Endothelial cell of umbilical vein (primary cell): ENCODE measurements at regions not wholly inside any gene's neighbourhood (a gene's known extent, or its start where the extent isn't known, plus 50 kb on each side); places are given as distances from the start of the nearest gene placed in this dataset.

Source experiments
- BruUV-seq: library from RNA; stranded (reverse); fragments of 400-500 nt; replicated peaks from 2 replicates; lab custom pipeline; 2021; lab: Mats Ljungman, UMichigan
- CTCF ChIA-PET: fragments of 300-600, 350-600 bp; sonication (Branson Sonifier 250); formaldehyde crosslinking; loops from one replicate; lab custom pipeline; 2021; ENCODE audit warnings: antibody characterized with exemption, inconsistent platforms; lab: Charles Lee
- POLR2A ChIA-PET: fragments of 300-600, 350-600 bp; sonication (Branson Sonifier 250); formaldehyde crosslinking; loops from one replicate; lab custom pipeline; 2021; ENCODE audit warnings: antibody characterized with exemption, inconsistent platforms; lab: Charles Lee
- DNase-seq: peaks from one replicate; pipeline ENCODE4 v3.0.0-alpha.2; 2011; ENCODE audit warnings: low read depth, low spot score
- FAIRE-seq: peaks from 2 replicates; lab custom pipeline; 2011; peaks lifted over from hg19 to GRCh38; lab: Jason Lieb, UNC
- H2AFZ ChIP-seq: 2 replicates; pipeline ENCODE4 v1.6.0; 2012; ENCODE audit warnings: low read depth, low read length, control low read depth, inconsistent platforms
- H3K27ac ChIP-seq: 2 replicates; pipeline ENCODE4 v1.5.1; 2011; ENCODE audit warnings: low read depth, mild to moderate bottlenecking, control low read depth, low read length, moderate library complexity; ENCODE audit not compliant: insufficient read depth
- H3K27me3 ChIP-seq, 2 experiments: 2 replicates each; pipeline versions ENCODE4 v1.6.0 to v1.6.1; 2011; ENCODE audit warnings: low read length in 2 of 2, mixed read lengths in 1 of 2; ENCODE audit not compliant: control insufficient read depth in 2 of 2, insufficient read depth in 2 of 2
- H3K36me3 ChIP-seq, 2 experiments: 2 replicates in 1 of 2; 3 replicates in 1 of 2; pipeline ENCODE4 v1.5.1; 2011; ENCODE audit warnings: low read length in 2 of 2, mild to moderate bottlenecking in 1 of 2, moderate library complexity in 1 of 2; ENCODE audit not compliant: control insufficient read depth in 2 of 2, insufficient read depth in 2 of 2; ENCODE audit errors: extremely low read depth in 1 of 2
- H3K4me1 ChIP-seq: 3 replicates; pipeline ENCODE4 v1.5.1; 2011; ENCODE audit warnings: mild to moderate bottlenecking, low read length; ENCODE audit not compliant: control insufficient read depth, insufficient read depth; ENCODE audit errors: extremely low read depth
- H3K4me2 ChIP-seq: 2 replicates; pipeline ENCODE4 v1.6.1; 2011; ENCODE audit warnings: low read length, control low read depth, mixed read lengths; ENCODE audit not compliant: insufficient read depth
- H3K4me3 ChIP-seq, 3 experiments: fragments of 200-600 bp in 1 of 3; sonication (generic), shearing (Covaris generic) in 1 of 3; replicated peaks in 1 of 3; 2 replicates each; pipeline ENCODE4 v1.5.1; 2011 to 2016; ENCODE audit warnings: control low read depth in 3 of 3, low read length in 3 of 3, mild to moderate bottlenecking in 2 of 3, inconsistent platforms in 1 of 3, low read depth in 1 of 3, moderate library complexity in 1 of 3; ENCODE audit not compliant: insufficient read depth in 1 of 3
- H3K79me2 ChIP-seq: 2 replicates; pipeline ENCODE4 v1.6.0; 2012; ENCODE audit warnings: low read length, inconsistent platforms; ENCODE audit not compliant: control insufficient read depth, insufficient read depth
- H3K9ac ChIP-seq: replicated peaks from 2 replicates; pipeline ENCODE3; 2011; ENCODE audit warnings: low read length, control low read depth; ENCODE audit not compliant: insufficient read depth; ENCODE audit errors: extremely low read depth
- H3K9me1 ChIP-seq: replicated peaks from 3 replicates; pipeline ENCODE4 v1.6.0; 2011; ENCODE audit warnings: mild to moderate bottlenecking, low read length; ENCODE audit not compliant: control insufficient read depth, insufficient read depth; ENCODE audit errors: extremely low read depth
- H3K9me3 ChIP-seq: replicated peaks from 2 replicates; pipeline ENCODE4 v1.5.1; 2012; ENCODE audit warnings: low read length, inconsistent platforms; ENCODE audit not compliant: control insufficient read depth, insufficient read depth
- H4K20me1 ChIP-seq: replicated peaks from 2 replicates; pipeline ENCODE3; 2011; ENCODE audit warnings: mild to moderate bottlenecking, low read length; ENCODE audit not compliant: control insufficient read depth, insufficient read depth; ENCODE audit errors: extremely low read depth
- CTCF ChIP-seq, 2 donors: IDR thresholded peaks; 1 replicate in 1 of 2; 2 replicates in 1 of 2; pipeline ENCODE4 v1.5.1; 2011; ENCODE audit warnings: low read length in 2 of 2, mild to moderate bottlenecking in 2 of 2, moderate library complexity in 2 of 2, control low read depth in 1 of 2, inconsistent platforms in 1 of 2, low read depth in 1 of 2; ENCODE audit not compliant: insufficient read depth in 1 of 2; ENCODE audit errors: extremely low read depth in 1 of 2
- EZH2 ChIP-seq: IDR thresholded peaks from 2 replicates; pipeline ENCODE4 v1.6.1; 2012; ENCODE audit warnings: borderline replicate concordance, low read depth, mild to moderate bottlenecking, moderate library complexity, low read length, inconsistent platforms; ENCODE audit not compliant: severe bottlenecking
- FOS ChIP-seq: IDR thresholded peaks from 2 replicates; pipeline ENCODE4 v1.6.1; 2011; ENCODE audit warnings: mild to moderate bottlenecking, low read length, moderate library complexity, borderline replicate concordance; ENCODE audit not compliant: insufficient read depth
- GATA2 ChIP-seq: IDR thresholded peaks from 2 replicates; pipeline ENCODE4 v1.7.0; 2011; ENCODE audit warnings: low read depth, mild to moderate bottlenecking, moderate library complexity, mixed read lengths, low read length; ENCODE audit not compliant: insufficient read length, insufficient read depth
- JUN ChIP-seq: IDR thresholded peaks from 2 replicates; pipeline ENCODE4 v1.6.1; 2011; ENCODE audit warnings: borderline replicate concordance, low read depth; ENCODE audit not compliant: insufficient read length, insufficient read depth
- MAX ChIP-seq: IDR thresholded peaks from 2 replicates; pipeline ENCODE4 v1.6.1; 2011; ENCODE audit not compliant: insufficient read depth, insufficient read length
- MYC ChIP-seq: IDR thresholded peaks from one replicate; pipeline ENCODE4 v1.6.1; 2011; ENCODE audit warnings: mild to moderate bottlenecking, low read depth, low read length
- POLR2A ChIP-seq: IDR thresholded peaks from 2 replicates; pipeline ENCODE4 v1.6.1; 2012; ENCODE audit warnings: low read depth, mild to moderate bottlenecking, control low read depth, low read length
- POLR2AphosphoS5 ChIP-seq: IDR thresholded peaks from 2 replicates; pipeline ENCODE4 v1.6.1; 2012; ENCODE audit warnings: low read depth, mild to moderate bottlenecking, control low read depth, low read length, moderate library complexity; ENCODE audit not compliant: insufficient read depth
- dilution Hi-C: fragments of 300-500 bp; cut with MboI; formaldehyde crosslinking; loops from one replicate; pipeline ENCODE4 v1.15.0; 2019; ENCODE audit warnings: low sequenced_read_pairs; ENCODE audit not compliant: extremely low pct_ligation_motif_present
- intact Hi-C: fragments of 100-400 bp; cut with micrococcal nuclease; formaldehyde crosslinking; loops from one replicate; pipeline ENCODE4 v1.10.0; 2022

- H3K4me1 ChIP-seq = peaks cover 13% of the 10 kb centered on the region
- ChIA-PET POLR2A (no interaction called here), CTCF (interaction anchor here (0.7 to 1.2 kb wide), 8 partner anchors 11 to 500 kb away, joined by 3 to 9 read pairs (median 4); no protein-coding TSS in a partner anchor)
- no peak overlapping the region for H3K27ac ChIP-seq
- DNase-seq (no peak), FAIRE-seq (peak; percentile 61)
- H3K9me3 ChIP-seq = no peaks in the 10 kb centered on the region
- H3K4me3 ChIP-seq = no peak overlapping the region
- no peaks in the 10 kb centered on the region for H3K9me1 ChIP-seq
- no peak for TF ChIP-seq MAX
- TF ChIP-seq JUN = no peak
- no peak for TF ChIP-seq EZH2
- no peak for TF ChIP-seq CTCF (IDR thresholded peaks at IDR 0.05; ENCODE audit: extremely low read depth in 1 of 2, insufficient read depth in 1 of 2, low read depth in 1 of 2, low read length in 2 of 2)
- TF ChIP-seq GATA2 = no peak
- no peak for TF ChIP-seq POLR2A
- TF ChIP-seq FOS = no peak
- TF ChIP-seq MYC = no peak
- TF ChIP-seq POLR2AphosphoS5 = no peak
- peak overlapping the region; percentile 15 for H3K4me2 ChIP-seq
- intact Hi-C loops = no loop called here
- dilution Hi-C loops = no loop called here
- no peaks in the 10 kb centered on the region for H3K79me2 ChIP-seq
- H2AFZ ChIP-seq = no peak overlapping the region
- no peaks in the 10 kb centered on the region for H3K36me3 ChIP-seq
- no peaks in the 10 kb centered on the region for H3K27me3 ChIP-seq
- BruUV-seq = no TSS peak
- no peaks in the 10 kb centered on the region for H4K20me1 ChIP-seq
- H3K9ac ChIP-seq = no peak overlapping the region
These were observed 142.9 kb upstream of the LNX1 start for GRCh38 chr4:53734182-53734581.
